ACC112 (cell line): ENCODE measurements at regions not wholly inside any gene's neighbourhood (a gene's known extent, or its start where the extent isn't known, plus 50 kb on each side); places are given as distances from the start of the nearest gene placed in this dataset.

Experiments used
- H2AFZ ChIP-seq: fragments of 200-600 bp; sonication (generic); one replicate; pipeline ENCODE4 v1.6.0; 2017; ENCODE audit warnings: antibody characterized with exemption, low read length; ENCODE audit not compliant: unreplicated experiment
- H3K27ac ChIP-seq: fragments of 200-600 bp; sonication (generic); 2 replicates; pipeline ENCODE4 v1.5.1; 2014; ENCODE audit warnings: low read depth, mild to moderate bottlenecking, antibody characterized with exemption, low read length, moderate library complexity
- H3K27me3 ChIP-seq: fragments of 200-600 bp; sonication (generic); 2 replicates; pipeline ENCODE4 v1.6.1; 2014; ENCODE audit warnings: mild to moderate bottlenecking, antibody characterized with exemption, low read length, moderate library complexity, mixed read lengths; ENCODE audit not compliant: insufficient read depth
- H3K36me3 ChIP-seq: fragments of 200-600 bp; sonication (generic); 2 replicates; pipeline ENCODE4 v1.6.1; 2016; ENCODE audit warnings: mild to moderate bottlenecking, antibody characterized with exemption, low read length, moderate library complexity, mixed read lengths; ENCODE audit not compliant: insufficient read depth
- H3K4me1 ChIP-seq: fragments of 200-600 bp; sonication (generic); one replicate; pipeline ENCODE4 v1.6.1; 2016; ENCODE audit warnings: low read length, mixed read lengths; ENCODE audit not compliant: insufficient read depth, unreplicated experiment, control insufficient read depth
- H3K4me3 ChIP-seq: fragments of 200-600 bp; sonication (generic); 2 replicates; pipeline ENCODE4 v1.5.1; 2014; ENCODE audit warnings: mild to moderate bottlenecking, low read depth, low read length
- H3K79me2 ChIP-seq: fragments of 200-600 bp; sonication (generic); one replicate; pipeline ENCODE4 v1.6.0; 2016; ENCODE audit warnings: low read length; ENCODE audit not compliant: control insufficient read depth, unreplicated experiment, insufficient read depth

DNA sequence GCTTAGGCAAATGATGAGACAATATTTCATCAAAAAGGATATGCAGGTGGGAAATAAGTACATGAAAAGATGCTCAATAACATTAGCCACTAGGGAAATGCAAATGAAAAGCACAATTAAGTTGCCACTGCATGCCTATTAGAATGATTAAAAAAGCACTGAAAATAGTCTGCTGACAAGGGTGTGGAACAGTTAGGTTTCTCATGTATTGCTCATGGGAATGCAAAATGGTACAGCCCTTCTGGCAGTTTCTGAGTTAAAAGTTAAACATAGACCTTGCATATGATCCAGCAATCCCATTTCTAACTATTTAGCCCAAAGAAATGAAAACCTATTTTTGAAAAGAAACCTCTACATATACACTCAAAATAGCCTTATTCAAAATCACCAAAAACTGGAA lies 393.0 kb downstream of the BMP4 start:
- H3K36me3 ChIP-seq = no peaks in the 10 kb centered on the region
- H3K4me1 ChIP-seq = no peaks in the 10 kb centered on the region
- H3K27me3 ChIP-seq = peaks cover 4% of the 10 kb centered on the region; the same call in 1 of the 2 replicates
- no peak overlapping the region for H3K27ac ChIP-seq
- no peak overlapping the region for H2AFZ ChIP-seq
- no peak overlapping the region for H3K4me3 ChIP-seq
- no peaks in the 10 kb centered on the region for H3K79me2 ChIP-seq

DNA sequence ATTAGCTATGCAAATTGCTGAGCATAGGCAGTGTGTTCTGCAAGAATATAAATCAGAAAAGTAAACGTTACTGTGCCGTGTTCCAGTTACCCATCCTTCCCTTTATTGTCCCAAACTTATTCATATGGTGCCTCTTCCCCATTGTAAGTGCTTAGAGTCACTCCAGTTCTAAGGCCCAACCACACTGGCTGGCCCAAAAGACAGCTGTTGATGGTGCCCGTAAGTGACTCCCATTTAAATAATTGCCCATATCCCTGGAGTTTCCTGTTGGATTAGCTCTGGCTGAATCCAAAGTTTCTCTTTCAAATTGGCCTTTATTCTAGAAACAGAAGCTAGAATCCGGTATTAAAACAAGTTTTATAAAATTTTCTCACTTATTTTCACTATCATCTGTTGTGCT lies 400.1 kb upstream of the DDHD1 start:
- Histone ChIP-seq H3K36me3 (no peaks in the 10 kb centered on the region), H2AFZ (no peak overlapping the region), H3K27me3 (no peaks in the 10 kb centered on the region), H3K4me3 (no peak overlapping the region), H3K4me1 (no peaks in the 10 kb centered on the region), H3K79me2 (no peaks in the 10 kb centered on the region), H3K27ac (no peak overlapping the region)

GRCh38 chr14:53551862-53552261 lies 398.7 kb upstream of the DDHD1 start:
- Histone ChIP-seq H2AFZ (no peak overlapping the region), H3K4me1 (no peaks in the 10 kb centered on the region), H3K27ac (no peak overlapping the region), H3K79me2 (no peaks in the 10 kb centered on the region), H3K4me3 (no peak overlapping the region), H3K27me3 (no peaks in the 10 kb centered on the region), H3K36me3 (no peaks in the 10 kb centered on the region)

DNA sequence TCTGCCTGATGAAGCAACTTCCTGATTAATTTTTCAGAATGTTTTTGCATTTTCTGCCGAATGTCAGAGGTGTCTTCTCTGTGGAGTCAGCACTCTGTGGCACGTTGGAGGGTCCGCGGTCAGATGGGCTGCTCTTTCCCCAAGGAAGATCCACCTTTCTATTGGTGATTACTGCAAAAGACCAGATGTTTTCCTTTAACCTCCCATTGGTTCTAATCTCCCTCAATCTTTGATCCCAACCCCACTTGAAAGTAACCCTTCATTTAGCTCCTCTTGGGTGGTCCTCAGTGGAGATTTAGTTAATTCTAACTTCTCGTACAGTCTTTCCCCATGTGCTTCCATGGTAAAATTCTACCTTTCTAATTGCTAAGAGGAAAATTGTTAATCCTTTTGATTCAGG lies 397.7 kb upstream of the DDHD1 start:
- H3K79me2 ChIP-seq = no peaks in the 10 kb centered on the region
- no peaks in the 10 kb centered on the region for H3K4me1 ChIP-seq
- H3K36me3 ChIP-seq = no peaks in the 10 kb centered on the region
- H3K4me3 ChIP-seq = no peak overlapping the region
- H3K27me3 ChIP-seq = no peaks in the 10 kb centered on the region
- no peak overlapping the region for H3K27ac ChIP-seq
- no peak overlapping the region for H2AFZ ChIP-seq

DNA sequence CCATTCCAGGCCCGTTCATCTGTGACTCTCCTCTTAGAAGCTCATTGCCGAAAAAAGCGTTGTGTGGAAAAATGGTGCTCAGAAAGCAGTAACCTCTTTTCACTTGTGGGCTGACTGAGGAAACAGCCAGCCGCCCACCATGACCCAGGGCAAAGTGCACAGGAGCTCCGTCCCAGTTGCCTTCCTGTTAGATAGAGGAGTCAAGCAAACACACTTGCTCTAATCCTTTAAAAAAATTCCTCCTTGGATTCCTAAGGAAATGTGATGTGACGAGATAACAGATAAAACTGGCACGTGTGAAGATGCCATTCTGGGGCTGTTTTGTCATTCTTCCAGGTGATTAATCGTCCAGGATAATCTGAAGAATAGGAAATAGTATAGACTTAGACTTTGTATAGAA lies 396.8 kb upstream of the DDHD1 start:
- no peak overlapping the region for H2AFZ ChIP-seq
- H3K36me3 ChIP-seq = no peaks in the 10 kb centered on the region
- no peaks in the 10 kb centered on the region for H3K79me2 ChIP-seq
- no peak overlapping the region for H3K27ac ChIP-seq
- no peaks in the 10 kb centered on the region for H3K27me3 ChIP-seq
- H3K4me3 ChIP-seq = no peak overlapping the region
- no peaks in the 10 kb centered on the region for H3K4me1 ChIP-seq

- no peak overlapping the region for H3K27ac ChIP-seq
- peaks cover 5% of the 10 kb centered on the region for H3K4me1 ChIP-seq
- no peak overlapping the region for H3K4me3 ChIP-seq
- H3K79me2 ChIP-seq = no peaks in the 10 kb centered on the region
- no peaks in the 10 kb centered on the region for H3K27me3 ChIP-seq
- no peak overlapping the region for H2AFZ ChIP-seq
- H3K36me3 ChIP-seq = no peaks in the 10 kb centered on the region
Observed at GRCh38 chr14:53547593-53547992, 394.5 kb upstream of the DDHD1 start.

DNA sequence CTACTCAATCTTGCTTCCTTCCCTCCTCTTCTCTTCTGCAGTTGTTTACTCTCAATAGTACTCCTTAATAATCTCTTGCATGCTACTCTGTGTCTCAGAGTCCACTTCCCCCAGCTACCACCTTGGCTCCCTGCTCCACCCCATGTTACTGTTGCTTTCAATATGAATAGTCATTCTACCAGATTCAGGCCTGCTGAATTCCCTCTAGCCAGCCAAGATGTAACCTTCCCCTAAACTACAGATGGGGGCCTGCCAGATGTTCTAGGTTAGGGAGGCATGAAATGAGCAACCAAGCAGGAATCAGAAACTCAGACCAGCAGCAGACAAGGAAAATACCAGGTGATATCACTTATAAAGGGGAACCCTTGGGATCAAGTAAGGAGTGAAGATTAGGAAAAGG lies 392.1 kb upstream of the DDHD1 start:
- H3K79me2 ChIP-seq = no peaks in the 10 kb centered on the region
- H3K4me1 ChIP-seq = peaks cover 8% of the 10 kb centered on the region
- H3K36me3 ChIP-seq = no peaks in the 10 kb centered on the region
- no peak overlapping the region for H3K27ac ChIP-seq
- no peak overlapping the region for H2AFZ ChIP-seq
- no peak overlapping the region for H3K4me3 ChIP-seq
- H3K27me3 ChIP-seq = no peaks in the 10 kb centered on the region

GRCh38 chr14:53542732-53543131 lies 389.6 kb upstream of the DDHD1 start:
- Histone ChIP-seq H2AFZ (peak overlapping the region; percentile 58), H3K27ac (no peak overlapping the region), H3K4me1 (peaks cover 8% of the 10 kb centered on the region), H3K79me2 (no peaks in the 10 kb centered on the region), H3K36me3 (no peaks in the 10 kb centered on the region), H3K4me3 (no peak overlapping the region), H3K27me3 (no peaks in the 10 kb centered on the region)

GRCh38 chr14:53541411-53541810 lies 388.3 kb upstream of the DDHD1 start:
- Histone ChIP-seq H3K4me3 (no peak overlapping the region), H3K27ac (no peak overlapping the region), H3K79me2 (no peaks in the 10 kb centered on the region), H3K4me1 (peaks cover 8% of the 10 kb centered on the region), H3K36me3 (no peaks in the 10 kb centered on the region), H3K27me3 (no peaks in the 10 kb centered on the region), H2AFZ (no peak overlapping the region)

DNA sequence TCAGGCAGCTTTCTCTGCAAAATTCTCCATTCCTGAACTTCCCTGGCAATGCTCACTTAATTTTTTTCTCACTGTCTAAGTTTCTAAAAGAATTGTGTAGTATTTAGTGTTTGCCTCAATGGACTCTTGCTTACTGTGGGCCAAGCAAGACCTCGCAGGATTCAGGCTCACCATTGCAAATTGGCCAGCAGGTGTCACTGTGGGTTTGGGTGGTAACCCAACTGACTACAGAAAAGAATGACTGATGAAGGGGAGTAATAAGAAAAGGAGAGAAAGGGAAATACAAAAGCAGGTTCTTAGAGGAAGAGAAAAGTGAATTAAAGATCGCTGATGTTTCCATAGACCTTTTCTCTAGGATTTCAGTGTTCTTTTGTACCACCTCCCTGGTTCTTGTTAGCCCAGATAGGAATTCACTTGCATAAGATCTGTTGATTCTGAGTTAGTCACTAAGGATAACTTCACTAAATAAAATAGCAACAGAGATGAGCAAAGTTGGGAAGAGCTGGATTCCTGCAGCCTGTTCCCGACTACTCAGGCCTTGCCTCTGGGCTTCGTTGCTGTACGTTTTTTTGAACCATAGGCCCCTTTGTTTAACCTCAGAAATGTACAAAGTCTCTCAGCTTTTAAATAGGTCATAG lies 386.5 kb upstream of the DDHD1 start:
- Histone ChIP-seq H3K4me1 (peaks cover 8% of the 10 kb centered on the region), H3K4me3 (no peak overlapping the region), H3K27me3 (no peaks in the 10 kb centered on the region)

GRCh38 chr14:53538316-53538881 lies 385.3 kb upstream of the DDHD1 start:
- H3K27ac ChIP-seq = no peak overlapping the region
- no peaks in the 10 kb centered on the region for H3K79me2 ChIP-seq
- no peak overlapping the region for H3K4me3 ChIP-seq
- no peak overlapping the region for H2AFZ ChIP-seq
- no peaks in the 10 kb centered on the region for H3K27me3 ChIP-seq
- H3K36me3 ChIP-seq = no peaks in the 10 kb centered on the region
- H3K4me1 ChIP-seq = peaks cover 8% of the 10 kb centered on the region

More for the DNA sequence above, 386.5 kb upstream of the DDHD1 start:
- no peaks in the 10 kb centered on the region for H3K36me3 ChIP-seq
- no peak overlapping the region for H3K27ac ChIP-seq
- no peaks in the 10 kb centered on the region for H3K79me2 ChIP-seq
- peak overlapping the region; percentile 47 for H2AFZ ChIP-seq
